Right lung (tissue), 2 donors: ENCODE measurements at regions not wholly inside any gene's neighbourhood (a gene's known extent, or its start where the extent isn't known, plus 50 kb on each side); places are given as distances from the start of the nearest gene placed in this dataset.
"Not testable (repeated sequence)": the region's sequence is repeated elsewhere in the genome, so short reads cannot be mapped to it uniquely, and the experiment has no call there.

Source experiments
- DNase-seq, 2 donors: peaks; one replicate each; pipeline ENCODE4 v3.0.0-alpha.2; 2013

GRCh38 chr7:10773430-10773829 lies 200.2 kb upstream of the PHF14 start:
- DNase-seq, result no peak

DNA sequence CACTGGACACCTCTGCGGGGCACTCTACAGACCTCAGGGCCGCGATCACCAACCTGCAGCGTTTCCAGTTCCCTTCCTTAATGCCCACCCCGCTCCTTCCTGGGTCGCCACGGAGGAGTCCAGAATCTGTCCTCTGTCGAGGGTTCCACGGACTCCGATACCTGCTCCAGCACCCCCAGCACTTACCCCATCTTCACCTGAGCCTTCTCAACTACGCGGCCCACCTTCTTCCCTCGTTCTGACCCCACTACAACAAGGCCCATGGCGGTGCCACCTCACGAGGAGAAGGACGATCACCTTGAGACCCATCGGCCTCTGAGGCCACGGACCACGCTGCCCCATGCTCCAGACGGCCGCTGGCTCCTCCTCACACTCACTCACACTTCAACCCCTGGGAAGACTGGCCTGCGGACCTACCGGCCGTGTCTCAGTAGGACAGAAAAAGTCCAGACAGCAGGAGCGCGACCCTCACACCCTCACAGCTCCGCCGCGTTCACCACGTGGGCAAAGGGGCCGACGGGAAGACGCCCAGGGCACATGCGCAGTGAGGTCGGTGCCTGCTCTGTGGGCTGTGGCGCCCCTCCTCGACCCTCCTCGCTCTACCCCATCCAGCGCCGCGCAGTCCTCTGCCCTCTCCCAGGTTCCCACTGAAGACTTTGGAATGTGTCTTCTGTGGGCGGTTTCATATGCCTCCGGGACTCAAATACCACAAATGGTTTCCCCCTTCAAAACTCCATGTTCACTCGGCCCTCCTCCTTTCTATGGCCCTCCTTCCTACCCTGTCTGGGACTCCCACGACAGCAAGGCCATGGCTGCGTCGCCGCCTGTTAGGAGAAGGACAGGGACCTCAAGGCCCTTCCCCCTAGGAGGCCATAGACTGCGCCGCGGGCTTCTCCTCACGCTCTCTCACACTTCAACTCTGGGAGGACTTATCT lies 193.9 kb upstream of the PHF14 start:
- DNase-seq, result no peak

DNA sequence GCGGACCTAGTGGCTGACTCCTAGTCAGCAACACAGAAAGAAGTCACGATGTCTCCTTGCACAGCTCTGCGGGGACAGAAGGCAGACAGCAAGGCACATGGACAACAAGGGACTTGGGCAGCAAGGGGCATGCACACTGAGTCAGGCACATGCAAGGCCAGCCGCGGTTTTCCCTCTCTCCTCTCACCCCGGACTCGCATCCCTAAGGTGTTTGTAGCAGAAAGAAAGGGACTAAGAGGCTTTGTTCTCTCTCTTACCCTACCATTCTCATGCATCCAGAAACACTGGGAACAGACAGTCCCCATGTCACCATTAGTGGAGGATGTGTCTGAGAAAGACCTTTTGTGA lies 193.3 kb upstream of the PHF14 start:
- DNase-seq, result no peak

GRCh38 chr7:10786976-10787375 lies 186.7 kb upstream of the PHF14 start:
- DNase-seq, result not testable (repeated sequence)

- no peak for DNase-seq
Observed at GRCh38 chr7:10789170-10789569, 184.5 kb upstream of the PHF14 start.

GRCh38 chr7:10790910-10791309 lies 182.8 kb upstream of the PHF14 start:
- no peak for DNase-seq

DNA sequence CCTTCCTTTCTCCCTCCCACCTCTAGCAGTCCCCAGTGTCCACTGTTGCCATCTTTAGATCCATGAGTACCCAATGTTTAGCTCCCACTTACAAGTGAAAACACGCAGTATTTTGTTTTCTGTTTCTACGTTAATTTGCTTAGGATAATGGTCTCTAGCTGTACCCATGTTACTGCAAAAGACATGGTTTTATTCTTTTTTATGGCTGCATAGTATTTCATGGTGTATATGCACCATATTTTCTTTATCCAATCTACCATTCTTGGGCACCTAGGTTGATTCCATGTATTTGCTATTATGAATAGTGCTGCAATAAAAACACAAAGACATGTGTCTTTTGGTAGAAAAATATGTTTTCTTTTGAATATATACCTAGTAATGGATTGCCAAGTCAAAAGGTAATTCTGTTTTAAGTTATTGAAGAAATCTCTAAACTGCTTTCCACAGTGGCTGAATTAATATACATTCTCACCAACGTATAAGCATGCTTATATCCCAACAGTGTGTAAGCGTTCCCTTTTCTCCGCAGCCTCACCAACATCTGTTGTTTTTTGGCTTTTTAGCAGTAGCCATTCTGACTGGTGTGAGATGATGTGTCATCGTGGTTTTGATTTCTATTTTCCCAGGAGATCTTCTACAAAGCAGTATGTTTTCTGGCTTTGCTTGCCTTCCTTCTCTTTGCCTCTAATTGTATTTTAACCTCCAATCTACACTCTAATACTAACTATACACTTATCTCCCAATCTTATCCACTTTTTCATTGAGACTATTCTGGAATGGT lies 179.5 kb upstream of the PHF14 start:
- no peak for DNase-seq

DNA sequence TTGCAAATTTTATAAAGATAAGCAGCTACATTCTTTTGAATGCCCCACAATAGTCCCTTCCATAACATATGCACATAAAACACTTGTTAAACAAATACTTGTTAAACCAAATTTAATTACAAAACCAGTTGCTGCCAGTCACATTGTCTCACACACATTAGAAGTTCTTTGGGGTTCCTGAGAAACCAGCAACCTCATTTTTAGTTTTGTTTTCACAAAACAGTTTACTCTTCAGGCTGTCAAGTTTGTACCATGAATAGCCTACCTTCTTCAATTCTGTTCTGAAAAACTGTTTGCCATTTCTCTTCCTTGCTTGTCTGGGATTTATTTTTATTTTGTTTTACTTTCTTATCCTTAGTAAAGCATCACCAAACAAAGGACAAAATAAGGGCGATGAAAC lies 176.5 kb upstream of the PHF14 start:
- DNase-seq, result no peak

- DNase-seq, result no peak
Observed at GRCh38 chr7:10798044-10798443, 175.6 kb upstream of the PHF14 start.

GRCh38 chr7:10799475-10799874 lies 174.2 kb upstream of the PHF14 start:
- DNase-seq, result no peak

DNA sequence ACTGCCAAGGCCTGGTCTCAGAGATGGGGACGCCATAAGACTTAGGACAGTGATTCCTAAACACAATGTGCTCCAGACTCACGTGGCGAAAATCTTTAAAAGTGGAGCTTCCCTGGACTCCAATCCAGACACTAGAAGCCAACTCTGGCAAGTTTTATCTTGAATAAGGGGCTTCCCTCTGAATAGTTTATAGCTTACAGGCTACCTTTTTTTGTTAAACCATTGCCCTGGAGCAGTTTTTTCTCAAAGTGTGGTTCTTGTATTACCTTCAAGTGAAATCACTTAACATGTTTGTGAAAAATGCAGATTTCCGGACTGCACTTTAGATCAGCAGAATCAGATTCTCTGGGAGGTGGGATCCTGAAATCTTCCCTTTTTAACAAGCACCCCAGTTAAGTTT lies 171.7 kb upstream of the PHF14 start:
- DNase-seq, result no peak

GRCh38 chr7:10802526-10802925 lies 171.1 kb upstream of the PHF14 start:
- DNase-seq, result no peak

DNA sequence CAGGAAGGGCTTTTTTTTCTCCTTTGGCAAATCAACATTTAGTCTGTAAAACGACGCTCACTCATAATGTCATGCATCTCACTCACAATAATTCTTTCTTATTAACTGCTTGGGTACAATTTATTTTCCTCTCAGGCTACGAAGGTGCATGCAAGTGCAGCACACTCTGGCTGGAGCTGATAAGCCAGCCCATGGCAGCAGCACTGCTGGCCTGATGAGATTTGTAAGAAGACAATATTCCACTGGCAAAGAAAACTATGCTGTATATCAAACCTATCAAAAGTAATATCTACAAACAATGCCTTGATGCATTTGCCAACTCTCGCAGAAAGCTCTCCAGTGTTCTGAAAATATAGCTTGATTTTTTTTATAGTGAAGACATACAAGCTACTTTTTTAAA lies 170.0 kb upstream of the PHF14 start:
- DNase-seq, result no peak

DNA sequence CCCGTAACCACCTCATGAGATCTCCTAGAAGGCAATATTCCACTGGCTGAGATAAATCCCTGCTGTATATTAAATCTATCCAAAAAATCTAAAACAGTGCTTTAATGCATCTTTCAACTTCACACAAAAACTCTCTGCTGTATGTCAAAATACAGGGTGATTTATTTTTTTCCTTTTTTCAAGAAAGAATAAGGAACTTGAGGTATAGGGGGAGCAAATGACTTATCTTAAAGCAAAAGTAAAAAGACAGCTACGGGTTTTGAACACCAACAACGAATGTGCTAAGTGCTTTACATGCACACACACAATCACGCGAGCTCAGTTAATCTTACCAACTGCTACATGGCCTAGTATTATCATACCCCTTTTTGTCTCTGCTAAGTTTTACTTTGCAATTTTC lies 168.9 kb upstream of the PHF14 start:
- no peak for DNase-seq

DNA sequence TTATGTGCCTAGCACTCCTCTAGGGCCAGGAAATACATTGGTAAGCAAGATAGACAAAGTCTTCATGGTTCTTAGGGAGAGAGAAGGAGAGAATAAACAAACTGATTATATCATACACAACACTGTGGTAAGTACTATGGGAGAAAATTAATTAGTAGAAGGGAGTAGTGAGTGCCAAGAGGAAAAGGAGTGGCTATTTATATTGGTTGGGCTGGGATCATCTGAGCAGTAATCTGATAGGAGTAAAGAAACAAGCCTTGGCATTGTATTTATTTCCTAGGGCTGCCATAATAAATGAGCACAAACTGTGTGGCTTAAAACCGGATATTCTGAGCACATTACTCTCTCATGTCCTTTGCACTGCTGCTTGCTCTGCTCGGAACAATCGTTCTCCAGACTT lies 158.1 kb upstream of the PHF14 start:
- DNase-seq, result no peak

- DNase-seq, result no peak
Observed at GRCh38 chr7:10821156-10821555, 152.5 kb upstream of the PHF14 start.

GRCh38 chr7:10824154-10824553 lies 149.5 kb upstream of the PHF14 start:
- no peak for DNase-seq

DNA sequence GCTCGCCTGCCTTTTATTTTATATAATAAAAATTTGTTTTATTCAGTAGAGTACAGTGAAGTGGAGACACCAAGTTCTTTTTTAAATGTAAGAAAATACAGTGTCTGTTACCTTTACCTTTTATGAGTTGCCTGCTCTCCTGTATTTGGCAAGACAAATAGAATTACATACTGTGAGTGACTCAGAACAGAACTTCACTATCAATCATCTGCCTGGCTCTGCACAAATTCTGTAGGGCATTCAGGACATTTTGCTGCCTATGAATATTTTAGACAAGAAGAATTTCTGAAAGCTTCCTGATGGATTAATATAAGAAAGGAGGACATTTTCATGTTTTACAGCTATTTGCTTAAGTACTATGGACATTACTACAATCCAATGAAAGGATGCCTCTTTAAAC lies 135.4 kb upstream of the PHF14 start:
- no peak for DNase-seq

GRCh38 chr7:10845225-10845624 lies 128.4 kb upstream of the PHF14 start:
- DNase-seq, result no peak

- no peak for DNase-seq
Observed at GRCh38 chr7:10855583-10855982, 118.1 kb upstream of the PHF14 start.

GRCh38 chr7:10860516-10860915 lies 113.2 kb upstream of the PHF14 start:
- DNase-seq, result no peak

GRCh38 chr7:10863476-10863875 lies 110.2 kb upstream of the PHF14 start:
- DNase-seq, result no peak

DNA sequence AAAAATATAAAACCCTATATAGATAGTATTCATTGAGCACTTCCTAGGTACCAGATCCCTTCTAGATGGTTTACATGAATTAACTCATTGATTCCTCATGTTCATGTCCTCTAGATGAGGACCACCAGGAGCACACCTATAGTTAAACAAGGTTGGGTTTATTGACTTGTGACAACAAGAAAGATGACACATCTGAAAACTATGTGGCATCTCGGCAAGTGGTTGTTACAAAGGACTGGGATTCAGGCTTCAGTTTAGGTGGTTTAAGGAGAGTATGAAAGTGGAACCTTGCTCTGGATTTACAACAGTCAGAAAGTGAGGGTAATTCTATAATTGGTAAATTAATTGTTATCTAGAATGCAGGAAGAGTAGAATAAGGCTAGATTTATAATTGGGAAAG lies 99.0 kb upstream of the PHF14 start:
- DNase-seq, result no peak
